RWPE1 (cell line): ENCODE measurements at regions not wholly inside any gene's neighbourhood (a gene's known extent, or its start where the extent isn't known, plus 50 kb on each side); places are given as distances from the start of the nearest gene placed in this dataset.

Experiments
- CTCF ChIA-PET: fragments of 350-600 bp; sonication (Branson Sonifier 250); formaldehyde crosslinking; extraction: SDS; loops from one replicate; lab custom pipeline; 2021; lab: Yijun Ruan, JAX
- POLR2A ChIA-PET: fragments of 400-600 bp; formaldehyde crosslinking; extraction: SDS; loops from one replicate; lab custom pipeline; 2020; ENCODE audit warnings: antibody characterized with exemption; ENCODE audit not compliant: low non-redundant PET; lab: Yijun Ruan, JAX
- DNase-seq: peaks from one replicate; pipeline ENCODE4 v3.0.0; 2012; ENCODE audit warnings: low spot score
- H3K27ac ChIP-seq: fragments of 450-650 bp; 2 replicates; pipeline ENCODE4 v1.5.1; 2017
- TF ChIP-seq, protein P1 (sequence below): fragments of 450-650 bp; conservative IDR thresholded peaks from 2 replicates; pipeline ENCODE4 v1.5.1; 2017; ENCODE audit warnings: low read depth, mild to moderate bottlenecking

DNA sequence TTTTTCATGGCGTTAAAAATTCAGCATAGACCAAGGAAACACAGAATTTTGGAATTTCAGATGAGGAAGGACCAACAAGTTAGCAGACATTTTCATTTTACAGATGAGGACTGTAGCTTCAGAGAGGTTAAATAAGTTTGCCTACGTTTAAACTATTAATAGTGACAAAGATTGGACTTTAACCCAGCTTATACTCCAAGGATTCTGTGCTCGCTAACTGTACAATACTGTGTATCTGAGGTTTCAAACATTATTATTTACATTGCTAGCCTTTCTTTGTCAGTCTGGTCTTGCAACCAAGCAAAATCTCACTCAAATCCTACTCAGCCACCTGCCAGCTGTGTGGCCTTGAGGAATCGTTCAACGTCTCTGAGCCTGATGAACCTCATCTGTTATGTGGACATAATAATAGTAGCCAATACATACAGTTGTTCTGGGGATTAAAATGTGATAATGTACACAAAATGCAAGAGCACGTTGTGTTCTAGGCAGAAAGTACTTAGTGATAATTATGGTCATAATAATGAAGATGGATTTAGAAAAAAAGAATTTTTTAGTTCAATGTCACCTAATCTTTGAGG lies 462.4 kb upstream of the TRIB2 start:
- no peak for DNase-seq
- no peak overlapping the region for H3K27ac ChIP-seq
- CTCF ChIA-PET, result no interaction called here
- TF ChIP-seq, protein P1, sequence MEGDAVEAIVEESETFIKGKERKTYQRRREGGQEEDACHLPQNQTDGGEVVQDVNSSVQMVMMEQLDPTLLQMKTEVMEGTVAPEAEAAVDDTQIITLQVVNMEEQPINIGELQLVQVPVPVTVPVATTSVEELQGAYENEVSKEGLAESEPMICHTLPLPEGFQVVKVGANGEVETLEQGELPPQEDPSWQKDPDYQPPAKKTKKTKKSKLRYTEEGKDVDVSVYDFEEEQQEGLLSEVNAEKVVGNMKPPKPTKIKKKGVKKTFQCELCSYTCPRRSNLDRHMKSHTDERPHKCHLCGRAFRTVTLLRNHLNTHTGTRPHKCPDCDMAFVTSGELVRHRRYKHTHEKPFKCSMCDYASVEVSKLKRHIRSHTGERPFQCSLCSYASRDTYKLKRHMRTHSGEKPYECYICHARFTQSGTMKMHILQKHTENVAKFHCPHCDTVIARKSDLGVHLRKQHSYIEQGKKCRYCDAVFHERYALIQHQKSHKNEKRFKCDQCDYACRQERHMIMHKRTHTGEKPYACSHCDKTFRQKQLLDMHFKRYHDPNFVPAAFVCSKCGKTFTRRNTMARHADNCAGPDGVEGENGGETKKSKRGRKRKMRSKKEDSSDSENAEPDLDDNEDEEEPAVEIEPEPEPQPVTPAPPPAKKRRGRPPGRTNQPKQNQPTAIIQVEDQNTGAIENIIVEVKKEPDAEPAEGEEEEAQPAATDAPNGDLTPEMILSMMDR, result no peak
- POLR2A ChIA-PET, result no interaction called here

- CTCF ChIA-PET, result interaction anchor here (0.8 kb wide), 1 partner anchor 42 kb away, joined by 5 read pairs; no protein-coding TSS in a partner anchor
- no peak for DNase-seq
- POLR2A ChIA-PET, result no interaction called here
- no peak overlapping the region for H3K27ac ChIP-seq
- TF ChIP-seq, protein P1, result no peak
Observed at GRCh38 chr2:12256206-12256605, 460.5 kb upstream of the TRIB2 start.

GRCh38 chr2:12257476-12257875 lies 459.3 kb upstream of the TRIB2 start:
- no peak overlapping the region for H3K27ac ChIP-seq
- no peak for DNase-seq
- TF ChIP-seq, protein P1, result no peak
- CTCF ChIA-PET, result no interaction called here
- POLR2A ChIA-PET, result no interaction called here

- ChIA-PET CTCF (no interaction called here), POLR2A (no interaction called here)
- TF ChIP-seq, protein P1, result no peak
Observed at GRCh38 chr2:12259493-12259892, 457.2 kb upstream of the TRIB2 start.

DNA sequence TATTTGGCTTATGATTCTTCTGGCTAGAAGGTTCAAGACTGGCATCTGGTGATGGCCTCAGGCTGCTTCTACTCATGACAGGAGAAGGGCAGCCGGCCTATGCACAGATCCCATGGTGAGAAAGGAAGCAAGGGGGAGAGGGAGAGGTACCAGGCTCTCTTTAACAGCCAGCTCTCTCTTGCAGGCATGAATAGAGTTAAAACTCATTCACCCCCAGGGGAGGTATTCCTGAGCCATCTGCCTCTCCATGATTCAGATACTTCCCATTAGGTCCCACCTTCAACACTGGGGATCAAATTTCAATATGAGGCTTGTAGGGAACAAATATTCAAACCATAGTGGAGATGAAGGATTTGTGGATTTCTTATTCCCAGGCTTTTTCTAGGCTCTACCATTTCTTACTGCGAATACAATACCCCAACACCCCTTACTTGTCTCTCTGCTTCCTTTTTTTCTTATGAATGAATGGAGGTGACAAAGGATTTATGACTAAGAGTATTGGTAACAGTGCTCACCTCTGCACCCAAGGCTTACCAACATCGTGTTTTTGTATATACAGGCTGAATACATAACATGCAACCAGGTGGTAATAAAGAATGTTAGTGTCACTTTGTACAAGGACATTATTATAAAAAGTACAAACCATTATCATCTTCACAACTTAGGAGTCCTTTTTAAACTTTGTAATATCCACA lies 454.6 kb upstream of the TRIB2 start:
- ChIA-PET POLR2A (no interaction called here), CTCF (interaction anchor here (0.5 kb wide), 1 partner anchor 432 kb away, joined by 3 read pairs; no protein-coding TSS in a partner anchor)
- peak; percentile 8 for DNase-seq
- TF ChIP-seq, protein P1, result no peak
- H3K27ac ChIP-seq, result no peak overlapping the region; the same call in 1 of the 2 replicates

More at GRCh38 chr2:12259493-12259892, 457.2 kb upstream of the TRIB2 start:
- DNase-seq, result no peak
- H3K27ac ChIP-seq, result no peak overlapping the region

DNA sequence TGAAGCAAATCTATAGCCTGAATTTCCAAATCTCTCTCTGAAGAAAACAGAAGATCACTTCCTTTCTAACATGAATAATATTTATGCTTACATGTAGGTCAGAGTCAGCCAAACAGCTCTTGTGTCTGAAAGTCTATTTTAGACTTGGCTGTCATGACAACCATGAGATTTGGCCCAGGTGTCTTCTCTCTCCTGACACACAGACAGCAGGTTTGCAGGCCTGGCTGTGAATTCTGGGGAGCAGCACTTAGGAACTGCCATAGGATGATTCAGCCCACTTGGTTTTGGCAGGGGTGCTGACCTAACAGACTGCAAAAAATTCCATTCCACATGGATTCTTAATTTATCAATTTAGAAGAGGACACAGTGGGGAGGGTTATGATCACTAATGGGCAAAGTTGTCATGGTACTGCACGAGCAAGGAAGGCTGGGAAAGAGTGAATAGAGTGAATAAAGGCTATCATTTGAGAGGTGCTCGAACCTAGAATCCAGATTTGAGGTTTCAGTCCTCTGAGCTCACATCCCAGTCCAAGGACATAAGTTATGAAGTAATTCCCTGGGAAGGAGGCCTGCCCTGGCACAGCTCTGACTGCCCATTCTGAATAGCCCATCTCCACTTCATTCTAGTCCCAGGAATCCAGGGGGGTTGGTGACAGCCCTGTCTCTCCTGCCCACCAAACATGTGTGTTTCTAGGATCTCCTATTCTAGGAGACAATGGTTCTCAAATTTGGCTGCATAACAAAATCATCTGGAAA lies 453.9 kb upstream of the TRIB2 start:
- ChIA-PET POLR2A (no interaction called here), CTCF (interaction anchor here (0.6 kb wide), 1 partner anchor 23 kb away, joined by 3 read pairs; no protein-coding TSS in a partner anchor)
- TF ChIP-seq, protein P1, result no peak
- no peak for DNase-seq
- peak overlapping the region; percentile 49 for H3K27ac ChIP-seq
